HG03378 (cell line): ENCODE measurements at regions not wholly inside any gene's neighbourhood (a gene's known extent, or its start where the extent isn't known, plus 50 kb on each side); places are given as distances from the start of the nearest gene placed in this dataset.

Experiments used
- ATAC-seq: cut with Tn5 transposase; IDR thresholded peaks from one replicate; pipeline ENCODE4 v1.9.1; 2021; ENCODE audit warnings: mild to moderate bottlenecking, moderate library complexity; ENCODE audit not compliant: unreplicated experiment

DNA sequence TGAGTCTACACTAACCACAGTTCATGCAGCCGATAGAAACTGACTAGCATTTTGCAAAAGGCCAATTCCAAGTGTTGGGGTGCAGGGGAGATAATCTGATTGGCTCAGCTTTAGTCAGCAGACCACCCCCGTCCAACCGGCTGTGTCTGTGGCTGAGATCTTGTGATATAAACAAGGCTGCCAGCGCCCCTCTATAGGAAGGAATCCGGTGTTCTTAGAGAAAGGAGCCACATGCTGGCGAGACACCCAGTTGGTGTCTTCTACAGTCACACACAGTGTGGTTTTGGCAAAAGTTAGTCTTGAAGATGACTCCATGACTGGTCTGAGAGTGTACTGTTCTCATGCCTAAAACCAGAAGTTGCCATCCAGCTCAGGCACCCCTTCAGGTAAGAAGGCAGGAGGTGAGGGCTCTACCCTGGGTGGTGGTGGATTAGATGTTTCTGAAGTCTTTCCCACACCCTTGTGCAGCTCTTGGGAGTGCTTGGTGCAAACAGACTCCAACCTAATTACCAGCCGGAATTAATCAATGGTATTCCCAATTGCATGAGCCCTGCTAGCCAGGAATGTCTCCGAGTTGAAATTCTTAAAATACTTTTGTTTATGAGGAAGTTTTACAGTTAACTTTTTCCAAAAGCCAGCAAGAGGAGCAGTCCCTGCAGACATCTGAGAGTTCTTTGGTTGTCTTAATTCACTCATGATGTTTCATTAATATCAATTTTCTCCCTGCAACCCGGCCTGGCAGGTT is 172.3 kb upstream of the IRX6 start:
- ATAC-seq, result no peak

DNA sequence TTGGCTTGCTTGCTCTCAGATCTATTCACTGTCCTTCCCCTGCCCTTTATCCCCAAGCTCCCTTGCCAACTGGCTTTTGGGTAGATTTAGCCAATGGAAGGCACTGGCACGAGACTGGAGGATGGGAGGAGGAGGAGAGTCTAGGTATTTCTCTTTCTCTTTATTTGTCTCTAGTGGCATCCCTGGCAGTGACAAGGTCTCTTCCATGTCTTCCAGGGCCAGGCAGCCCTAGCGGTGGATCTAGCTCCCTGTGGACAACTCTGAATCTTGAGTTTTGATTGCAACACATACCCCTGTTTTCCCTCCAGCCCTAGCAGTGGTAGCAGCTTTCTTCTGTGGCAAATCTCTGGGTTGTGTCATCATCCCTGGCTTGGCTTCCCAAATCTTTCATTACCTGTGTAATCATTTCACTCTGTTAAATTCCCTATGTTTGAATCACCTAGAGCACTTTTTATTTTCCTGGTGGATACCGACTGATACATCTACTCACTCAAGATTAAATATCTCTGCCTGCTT is 171.1 kb upstream of the IRX6 start:
- ATAC-seq, result no peak

DNA sequence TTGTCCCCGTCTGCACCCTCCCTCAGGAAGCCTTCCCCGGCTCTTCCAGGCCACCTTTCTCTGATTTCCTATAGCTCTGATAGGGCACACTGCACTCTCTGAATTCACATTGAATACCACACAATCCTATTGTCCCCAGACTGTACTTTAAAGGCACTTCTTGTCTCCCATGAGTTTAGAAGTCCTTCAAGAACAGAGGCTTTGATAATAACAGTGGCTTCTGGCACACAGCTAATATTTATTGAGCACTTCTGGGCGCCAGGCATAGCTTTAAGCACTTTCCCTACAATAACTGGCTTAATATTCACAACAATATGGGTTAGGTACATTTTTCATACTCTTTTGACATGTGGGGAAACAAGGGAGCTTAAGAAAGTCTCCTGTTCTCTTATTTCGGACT is 169.7 kb upstream of the IRX6 start:
- ATAC-seq, result no peak

DNA sequence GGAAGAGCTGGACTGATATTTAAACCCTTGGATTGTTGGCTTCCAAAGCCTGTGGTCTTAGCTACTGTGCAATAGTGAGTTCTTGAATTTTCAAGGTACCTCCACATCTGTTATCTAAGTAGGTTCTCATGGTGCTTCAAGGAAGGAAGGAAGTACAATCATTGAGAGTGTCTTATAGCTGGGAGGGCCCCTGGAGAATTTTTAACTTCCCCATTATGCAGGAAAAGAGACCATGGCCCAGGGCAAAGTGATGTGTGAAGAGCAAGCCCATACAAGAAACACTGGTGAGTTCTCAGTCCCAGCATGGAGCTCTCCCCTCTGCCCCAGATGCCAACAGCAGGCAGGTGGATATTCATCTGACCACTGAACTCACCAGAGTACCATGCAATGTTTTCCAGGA is 169.0 kb upstream of the IRX6 start:
- no peak for ATAC-seq

DNA sequence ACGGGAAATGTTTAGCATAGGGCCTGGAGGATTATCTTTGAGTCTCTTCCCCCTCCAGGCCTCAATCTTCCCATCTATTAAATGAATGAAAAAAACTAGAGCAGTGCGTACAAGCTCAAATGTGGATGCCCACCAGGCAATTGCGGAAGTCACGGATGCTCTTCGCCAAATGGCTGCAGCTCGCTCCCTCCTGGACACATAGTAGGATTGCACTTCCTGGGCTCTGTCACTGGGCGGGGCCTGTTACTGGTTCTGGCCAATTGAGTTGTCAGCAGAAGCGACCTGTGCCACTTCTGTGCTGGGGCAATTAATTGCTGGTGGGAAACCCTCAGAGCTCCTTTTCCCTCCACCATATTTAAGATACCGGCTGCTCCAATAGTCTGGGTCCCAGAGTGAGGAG is 168.2 kb upstream of the IRX6 start:
- ATAC-seq, result no peak

DNA sequence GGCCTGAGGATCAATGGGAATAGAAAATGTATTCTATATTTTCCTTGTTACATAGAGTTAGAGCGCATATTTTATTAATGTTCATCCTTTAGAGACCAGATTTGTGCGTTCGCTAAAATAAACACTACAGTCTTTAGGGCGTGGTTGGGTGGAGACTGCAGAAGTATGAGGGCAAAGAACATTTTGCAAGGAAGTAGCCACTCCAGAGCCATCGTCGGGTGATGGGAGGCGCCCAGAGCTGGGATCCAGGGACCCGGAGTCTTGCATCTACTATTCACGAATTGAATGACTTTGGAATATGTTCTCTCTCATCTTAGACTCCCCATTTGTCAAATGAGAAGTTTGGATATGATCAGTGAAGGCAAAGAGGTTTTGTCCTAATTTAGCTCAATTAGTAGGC is 154.2 kb upstream of the IRX6 start:
- ATAC-seq, result no peak

DNA sequence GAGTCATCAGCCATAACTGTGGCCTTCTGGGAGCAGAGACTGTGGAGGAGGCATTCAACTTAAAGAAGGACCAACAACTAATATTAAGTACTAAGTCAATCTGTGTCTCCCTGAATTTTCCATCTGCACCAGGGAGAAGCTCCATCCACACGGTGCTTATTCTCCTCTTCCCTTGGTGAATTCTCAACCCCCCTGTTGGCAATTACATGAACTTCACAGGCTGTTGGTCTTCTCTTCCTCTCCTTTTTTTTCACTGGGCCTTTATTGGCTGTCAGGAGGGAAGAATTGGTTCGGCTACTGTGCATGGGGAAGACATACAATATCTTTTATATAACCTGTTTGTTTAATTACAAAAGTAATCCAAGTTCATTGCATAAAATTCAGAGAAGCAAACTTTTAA is 152.8 kb upstream of the IRX6 start:
- no peak for ATAC-seq

DNA sequence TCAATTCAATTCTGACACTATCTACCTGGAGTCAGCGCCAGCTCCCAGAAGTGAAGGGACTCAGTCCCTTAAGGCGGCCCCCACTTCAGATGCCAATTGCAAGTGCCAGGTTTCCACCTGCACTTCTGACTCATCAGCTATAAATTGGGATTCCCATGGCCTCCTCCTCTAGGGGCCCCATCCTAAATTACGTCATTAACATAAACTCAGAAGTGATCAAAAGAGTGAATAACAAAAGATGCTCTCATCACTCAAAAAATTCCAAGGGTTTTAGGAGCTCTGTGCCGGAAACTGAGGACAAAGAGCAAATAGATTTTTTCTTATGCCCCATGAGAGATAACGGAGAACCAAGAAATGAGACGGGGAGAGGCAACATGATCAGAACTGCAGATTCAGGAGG is 148.6 kb upstream of the IRX6 start:
- ATAC-seq, result no peak

DNA sequence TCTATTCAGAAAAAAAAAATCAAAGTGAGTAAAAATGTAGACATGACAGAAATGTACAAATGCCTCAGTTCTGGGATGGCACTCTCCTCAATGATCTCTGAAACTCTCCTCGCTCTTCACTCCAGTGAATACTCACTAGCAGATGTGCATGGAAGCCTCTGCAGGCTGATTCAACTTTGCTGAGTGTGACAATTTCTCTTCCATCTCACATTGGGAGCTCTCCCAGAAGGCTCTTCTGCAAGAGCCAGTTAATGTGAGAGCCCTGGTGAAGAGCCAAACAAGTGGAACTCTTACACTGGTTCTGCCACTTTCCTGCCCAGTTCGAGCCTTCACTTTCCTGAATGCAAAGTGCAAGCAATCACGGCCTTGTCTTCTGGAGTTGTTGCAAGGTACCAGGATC is 147.1 kb upstream of the IRX6 start:
- ATAC-seq, result no peak

DNA sequence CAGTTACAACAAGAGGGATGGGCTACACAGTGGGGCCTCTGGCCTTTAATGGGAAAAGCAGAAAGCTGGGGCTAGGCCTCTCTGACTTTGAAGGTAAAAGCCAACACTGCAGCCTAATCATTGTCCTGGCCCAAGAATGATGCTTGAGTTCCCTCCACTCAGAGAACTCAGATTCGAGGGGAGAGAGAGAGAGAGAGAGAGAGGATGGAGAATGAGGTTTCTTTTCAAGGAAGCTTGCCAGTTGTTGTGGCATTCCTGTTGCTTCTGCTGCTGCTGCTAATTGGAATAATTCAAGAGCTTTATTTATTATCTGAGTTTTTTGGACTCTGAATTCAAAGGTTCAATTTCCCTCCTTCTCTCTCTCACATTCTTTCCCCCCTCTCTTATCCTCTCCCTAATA is 144.6 kb upstream of the IRX6 start:
- no peak for ATAC-seq

DNA sequence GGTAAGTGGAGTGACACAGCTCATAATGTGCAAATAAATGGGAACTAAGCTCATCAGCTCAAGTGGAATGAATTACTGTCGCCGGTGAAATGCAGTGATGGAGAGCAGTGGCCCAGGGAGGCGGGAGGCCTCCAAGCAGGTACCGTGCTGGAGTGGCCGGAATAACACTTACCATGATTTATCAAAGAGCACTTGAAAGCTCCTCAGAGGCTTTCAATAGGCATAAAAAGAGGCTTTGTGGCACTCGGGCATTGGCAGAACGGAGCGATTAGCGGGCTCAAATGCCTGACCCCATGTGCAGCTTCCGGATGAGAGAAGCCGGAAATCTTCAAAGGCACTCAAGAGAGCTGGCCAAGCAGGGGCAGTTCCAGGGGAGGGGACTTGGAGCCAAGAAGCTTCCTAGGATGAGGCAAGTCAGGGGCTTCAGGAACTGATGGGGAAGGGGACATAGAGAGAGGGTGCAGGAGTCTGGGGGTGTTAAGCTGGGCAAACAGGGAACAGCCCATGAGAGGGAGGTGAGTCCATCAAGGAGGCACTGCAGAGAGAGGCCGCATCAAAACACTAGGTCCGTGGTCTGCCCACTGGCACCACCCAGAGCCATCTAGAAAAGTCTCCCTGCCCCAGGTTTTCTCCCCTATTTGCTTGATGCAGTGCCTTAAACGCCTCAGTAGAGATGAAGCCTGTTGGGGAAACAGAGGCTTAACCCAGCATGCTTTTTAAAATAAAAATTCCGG is 144.0 kb upstream of the IRX6 start:
- ATAC-seq, result no peak

DNA sequence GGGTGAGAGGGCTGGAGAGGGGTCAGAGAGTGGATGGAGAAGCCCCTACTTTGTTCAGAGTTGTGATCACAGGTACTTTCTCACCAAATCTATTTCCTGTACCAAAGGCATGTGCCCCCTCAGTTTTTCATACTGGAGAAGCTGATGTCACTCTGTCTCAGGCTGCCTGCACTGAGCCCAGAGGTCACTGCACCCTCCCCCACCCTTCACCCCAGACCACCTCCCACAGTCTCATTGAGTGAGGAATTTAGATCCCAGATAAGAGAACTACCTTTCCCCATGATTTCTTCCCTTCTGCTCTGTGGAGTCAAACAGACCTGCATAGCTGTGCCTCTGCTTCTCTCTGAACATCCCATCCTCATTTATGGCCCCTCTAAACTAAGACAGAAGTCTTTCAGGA is 140.0 kb upstream of the IRX6 start:
- no peak for ATAC-seq

DNA sequence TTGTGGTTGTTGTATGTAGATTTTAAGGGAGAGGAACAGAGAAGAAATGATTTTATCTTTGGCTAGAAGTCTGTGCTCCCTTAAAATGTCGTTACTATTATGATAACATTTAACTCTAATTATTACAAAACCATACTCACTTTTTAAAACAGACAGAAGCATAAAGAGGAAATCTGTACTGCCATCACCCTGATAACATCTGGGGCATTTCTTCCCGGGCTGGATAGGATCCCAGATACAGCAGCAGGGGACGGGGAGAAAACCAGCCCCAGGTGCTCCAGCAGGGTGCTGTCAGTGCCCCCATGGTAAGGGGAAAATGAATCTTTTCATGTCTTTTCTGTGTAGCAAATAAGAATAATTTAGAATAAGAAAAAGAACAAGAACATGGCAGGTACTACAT is 139.4 kb upstream of the IRX6 start:
- ATAC-seq, result no peak

DNA sequence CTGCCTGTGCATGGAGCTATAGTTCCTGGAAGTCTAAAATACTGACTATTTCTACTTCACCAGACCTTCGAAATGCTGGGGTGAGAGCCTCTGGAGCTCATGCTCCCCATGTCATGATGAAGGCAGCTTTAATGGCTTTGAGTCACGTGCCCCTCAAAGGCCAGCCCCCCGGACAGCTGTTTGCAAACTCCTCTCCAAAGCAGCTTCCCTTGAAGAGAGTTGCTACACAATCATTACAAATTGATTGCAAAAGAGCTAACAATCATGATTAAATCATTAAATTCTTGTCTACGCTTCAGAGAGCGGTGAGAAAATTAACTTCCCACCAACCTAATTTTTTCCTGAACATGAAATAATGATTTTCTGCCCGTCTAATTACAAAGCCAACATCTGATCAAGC is 134.8 kb upstream of the IRX6 start:
- ATAC-seq, result no peak

DNA sequence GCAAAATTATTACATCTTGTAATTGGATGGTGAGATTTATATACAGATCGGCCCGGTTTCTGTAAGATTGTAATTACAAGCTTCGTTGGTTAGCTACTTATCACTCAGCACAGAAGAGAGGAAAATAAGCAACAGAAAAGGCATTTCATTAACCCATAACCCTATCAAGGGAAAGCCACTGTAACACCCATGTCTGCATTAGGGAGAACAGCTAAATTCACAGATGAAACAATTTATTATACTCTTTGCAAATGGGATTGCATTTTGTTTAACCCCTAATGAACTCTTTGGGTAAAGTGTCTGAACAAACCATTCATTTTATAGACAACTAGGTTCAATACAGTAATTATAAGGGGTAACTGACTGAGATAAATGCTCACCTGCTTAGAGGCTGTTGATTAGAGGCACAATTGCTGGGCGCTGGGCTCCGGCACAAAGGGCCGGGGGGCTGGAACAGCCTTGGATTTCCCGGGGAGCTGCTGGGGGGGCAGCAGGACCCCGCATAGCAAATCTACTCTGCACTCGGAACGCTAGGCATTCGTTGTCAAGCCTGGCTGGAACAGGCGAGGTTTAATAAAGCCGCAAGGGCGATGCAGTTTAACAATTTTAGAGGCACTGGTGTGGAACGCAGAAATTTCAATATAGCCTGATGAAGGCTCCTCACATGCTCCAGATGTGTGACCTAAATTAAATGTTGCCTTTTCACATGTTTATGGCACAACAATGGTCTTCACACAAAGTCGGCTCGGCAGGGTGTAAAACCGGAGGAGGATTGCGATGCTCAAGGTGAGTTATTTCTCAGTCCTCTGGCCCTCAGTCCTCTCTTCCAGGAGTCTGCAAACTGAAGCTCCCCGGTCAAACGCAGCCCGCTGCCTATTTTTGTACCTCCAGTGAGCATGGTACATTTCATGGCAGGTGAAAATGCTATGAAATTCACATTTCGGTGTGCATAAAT is 134.0 kb upstream of the IRX6 start:
- no peak for ATAC-seq

DNA sequence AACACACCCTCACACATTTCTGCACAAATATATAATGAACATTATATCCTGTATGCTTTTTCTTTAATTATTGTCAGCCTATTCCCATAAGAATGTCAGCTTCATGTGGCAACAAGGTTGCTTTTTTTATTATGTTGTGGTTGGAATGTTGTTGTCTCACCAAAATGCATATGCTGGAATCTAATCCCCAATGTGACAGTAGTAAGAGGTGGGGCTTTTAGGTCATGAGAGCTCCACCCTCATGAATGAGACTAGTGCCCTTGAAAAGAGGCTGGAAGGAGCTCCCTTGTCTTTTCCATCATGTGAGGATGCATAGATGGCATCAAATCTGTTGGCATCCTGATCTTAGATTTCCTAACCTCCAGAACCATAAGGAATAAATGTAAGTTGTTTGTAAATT is 131.3 kb upstream of the IRX6 start:
- no peak for ATAC-seq

DNA sequence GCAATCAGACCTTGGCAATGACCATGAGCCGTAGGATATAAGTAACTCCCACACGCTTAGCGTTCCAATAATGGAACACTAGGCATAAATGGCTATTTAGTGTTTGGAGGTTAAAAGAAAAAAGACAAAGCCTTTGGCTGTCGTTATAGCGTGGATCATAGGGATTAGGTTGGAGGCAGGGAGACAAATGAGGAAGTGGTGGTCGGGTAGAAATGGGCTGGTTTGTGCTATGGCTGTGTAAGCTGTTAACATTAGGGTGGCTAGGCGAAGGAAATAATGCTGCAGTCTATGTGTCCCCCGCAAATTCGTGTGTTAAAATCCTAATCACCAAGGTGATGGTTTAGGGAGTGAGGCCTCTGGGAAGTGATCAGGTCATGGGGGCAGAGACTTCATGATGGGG is 120.4 kb upstream of the IRX6 start:
- ATAC-seq, result no peak

DNA sequence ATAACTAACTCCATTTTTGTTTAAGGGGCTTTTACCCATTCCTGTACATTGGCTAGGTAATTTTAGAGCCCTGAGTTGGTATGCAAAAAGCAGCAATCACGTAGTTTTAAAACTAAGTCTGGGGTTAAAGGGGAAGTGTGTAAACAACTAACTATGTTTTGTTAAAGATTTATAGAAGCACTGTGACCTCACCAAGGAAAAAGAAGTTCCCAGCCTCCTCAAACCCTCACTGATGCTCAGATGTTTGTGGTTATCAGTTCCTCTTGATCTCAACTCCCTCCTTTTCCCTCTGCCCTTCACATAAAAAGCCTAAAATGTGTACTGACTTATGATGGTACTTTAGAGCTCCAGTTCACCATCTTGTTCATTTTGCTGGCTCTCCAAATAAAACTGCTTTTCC is 119.9 kb upstream of the IRX6 start:
- peak; percentile 63 for ATAC-seq

DNA sequence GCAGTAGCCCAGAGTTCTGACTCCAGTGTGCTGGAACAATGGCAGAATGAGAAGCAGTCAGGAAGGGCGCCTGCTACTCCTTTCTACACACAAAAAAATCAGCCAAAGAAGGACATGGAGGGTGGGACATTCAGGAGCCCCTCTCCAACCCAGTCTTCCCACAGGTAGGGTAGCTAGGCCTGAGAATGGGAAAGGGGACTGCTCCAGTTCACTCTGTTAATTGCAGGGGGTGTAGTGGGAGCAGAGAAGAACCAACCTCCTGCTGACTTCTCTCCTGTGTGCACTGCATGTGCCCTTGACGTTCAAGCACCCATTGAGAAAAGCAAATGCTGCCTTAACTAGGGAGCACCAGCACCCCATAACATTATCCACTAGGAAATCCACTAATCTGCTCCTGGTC is 119.1 kb upstream of the IRX6 start:
- no peak for ATAC-seq

DNA sequence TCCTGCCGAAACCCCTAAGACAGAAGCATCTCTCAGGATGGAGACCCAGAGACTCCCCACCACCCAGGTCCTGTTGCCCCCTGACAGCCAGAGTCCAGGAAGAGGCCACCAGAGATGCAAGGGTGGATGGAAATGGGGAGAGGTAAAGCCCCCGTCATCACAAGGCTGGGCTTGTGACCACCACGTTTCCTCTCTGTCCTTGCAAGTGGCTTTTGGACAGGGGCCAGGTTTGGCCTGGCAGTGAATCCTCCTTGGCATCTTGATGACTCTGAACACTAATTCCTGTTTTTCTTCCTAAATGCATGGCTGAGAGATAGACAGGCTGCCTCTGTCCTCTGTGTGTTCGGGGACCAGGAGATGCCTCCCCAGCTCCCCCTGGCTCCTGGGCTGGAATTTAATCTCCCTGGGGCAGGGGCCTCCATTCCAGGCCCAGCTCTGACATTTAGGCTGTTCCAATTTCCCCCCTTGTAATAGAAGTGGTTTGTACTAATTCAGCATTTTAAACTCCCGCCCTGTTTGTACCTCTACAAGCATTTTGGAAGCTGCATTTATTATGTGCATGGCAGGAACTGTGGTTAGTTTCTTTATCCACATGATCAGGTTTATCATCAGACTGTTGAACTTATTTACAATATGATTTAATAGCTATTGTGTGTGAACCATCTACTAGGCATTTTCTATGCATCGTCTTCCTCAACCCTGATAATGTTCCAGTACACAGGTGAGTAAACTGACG is 116.1 kb upstream of the IRX6 start:
- ATAC-seq, result no peak

DNA sequence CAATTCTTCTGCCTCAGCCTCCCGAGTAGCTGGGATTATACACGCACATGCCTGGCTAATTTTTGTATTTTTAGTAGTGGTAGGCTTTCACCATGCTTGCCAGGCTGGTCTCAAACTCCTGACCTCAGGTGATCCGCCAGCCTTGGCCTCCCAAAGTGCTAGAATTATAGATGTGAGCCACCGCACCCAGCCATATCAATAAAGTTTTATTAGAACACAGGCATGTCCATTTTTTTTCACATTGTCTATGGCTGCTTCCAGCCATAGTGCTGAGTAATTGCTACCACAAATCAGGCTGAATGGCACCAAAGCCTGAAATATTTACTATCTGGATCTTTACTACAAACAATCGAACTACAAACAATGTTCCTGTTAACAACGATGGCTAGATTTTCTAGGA is 114.4 kb upstream of the IRX6 start:
- no peak for ATAC-seq
